DND-41 (cell line): ENCODE measurements at regions not wholly inside any gene's neighbourhood (a gene's known extent, or its start where the extent isn't known, plus 50 kb on each side); places are given as distances from the start of the nearest gene placed in this dataset.

Experiments
- EZH2 ChIP-seq: IDR thresholded peaks from 3 replicates; pipeline ENCODE4 v1.6.1; 2012; ENCODE audit warnings: borderline replicate concordance, low read depth, mild to moderate bottlenecking, moderate library complexity, low read length, inconsistent platforms; ENCODE audit not compliant: severe bottlenecking
- TF ChIP-seq, protein P1 (sequence below): IDR thresholded peaks from 2 replicates; pipeline ENCODE4 v1.5.1; 2012; ENCODE audit warnings: borderline replicate concordance, low read length, moderate library complexity, mild to moderate bottlenecking; ENCODE audit not compliant: poor library complexity, severe bottlenecking; ENCODE audit errors: extremely low read depth

DNA sequence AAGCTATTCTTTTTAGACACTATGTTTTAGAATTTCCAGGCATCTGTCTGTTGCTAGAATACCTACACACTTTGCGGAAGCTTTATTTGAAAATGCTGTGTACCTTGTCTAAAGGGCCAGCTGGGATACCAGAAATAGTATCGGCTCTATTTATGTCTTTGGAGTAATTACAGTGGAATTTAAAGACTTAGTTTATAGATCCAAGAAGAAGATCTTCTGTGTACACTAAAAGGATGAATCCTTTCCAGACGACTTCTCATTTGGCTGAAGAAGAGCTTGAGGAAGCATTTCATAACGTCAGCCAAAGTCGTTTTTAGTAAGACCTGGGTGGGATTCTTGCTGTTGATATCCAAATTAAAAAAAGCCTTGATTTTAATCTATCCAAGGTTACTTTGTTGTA lies 365.9 kb downstream of the INHBA start:
- TF ChIP-seq, protein P1, sequence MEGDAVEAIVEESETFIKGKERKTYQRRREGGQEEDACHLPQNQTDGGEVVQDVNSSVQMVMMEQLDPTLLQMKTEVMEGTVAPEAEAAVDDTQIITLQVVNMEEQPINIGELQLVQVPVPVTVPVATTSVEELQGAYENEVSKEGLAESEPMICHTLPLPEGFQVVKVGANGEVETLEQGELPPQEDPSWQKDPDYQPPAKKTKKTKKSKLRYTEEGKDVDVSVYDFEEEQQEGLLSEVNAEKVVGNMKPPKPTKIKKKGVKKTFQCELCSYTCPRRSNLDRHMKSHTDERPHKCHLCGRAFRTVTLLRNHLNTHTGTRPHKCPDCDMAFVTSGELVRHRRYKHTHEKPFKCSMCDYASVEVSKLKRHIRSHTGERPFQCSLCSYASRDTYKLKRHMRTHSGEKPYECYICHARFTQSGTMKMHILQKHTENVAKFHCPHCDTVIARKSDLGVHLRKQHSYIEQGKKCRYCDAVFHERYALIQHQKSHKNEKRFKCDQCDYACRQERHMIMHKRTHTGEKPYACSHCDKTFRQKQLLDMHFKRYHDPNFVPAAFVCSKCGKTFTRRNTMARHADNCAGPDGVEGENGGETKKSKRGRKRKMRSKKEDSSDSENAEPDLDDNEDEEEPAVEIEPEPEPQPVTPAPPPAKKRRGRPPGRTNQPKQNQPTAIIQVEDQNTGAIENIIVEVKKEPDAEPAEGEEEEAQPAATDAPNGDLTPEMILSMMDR, result no peak
- TF ChIP-seq EZH2, result no peak
